ENCODE measurements at regions not wholly inside any gene's neighbourhood (a gene's known extent, or its start where the extent isn't known, plus 50 kb on each side); places are given as distances from the start of the nearest gene placed in this dataset.

GRCh38 chr1:222079566-222079965 is 337.7 kb upstream of the DUSP10 start:
- TF ChIP-seq, protein P1, sequence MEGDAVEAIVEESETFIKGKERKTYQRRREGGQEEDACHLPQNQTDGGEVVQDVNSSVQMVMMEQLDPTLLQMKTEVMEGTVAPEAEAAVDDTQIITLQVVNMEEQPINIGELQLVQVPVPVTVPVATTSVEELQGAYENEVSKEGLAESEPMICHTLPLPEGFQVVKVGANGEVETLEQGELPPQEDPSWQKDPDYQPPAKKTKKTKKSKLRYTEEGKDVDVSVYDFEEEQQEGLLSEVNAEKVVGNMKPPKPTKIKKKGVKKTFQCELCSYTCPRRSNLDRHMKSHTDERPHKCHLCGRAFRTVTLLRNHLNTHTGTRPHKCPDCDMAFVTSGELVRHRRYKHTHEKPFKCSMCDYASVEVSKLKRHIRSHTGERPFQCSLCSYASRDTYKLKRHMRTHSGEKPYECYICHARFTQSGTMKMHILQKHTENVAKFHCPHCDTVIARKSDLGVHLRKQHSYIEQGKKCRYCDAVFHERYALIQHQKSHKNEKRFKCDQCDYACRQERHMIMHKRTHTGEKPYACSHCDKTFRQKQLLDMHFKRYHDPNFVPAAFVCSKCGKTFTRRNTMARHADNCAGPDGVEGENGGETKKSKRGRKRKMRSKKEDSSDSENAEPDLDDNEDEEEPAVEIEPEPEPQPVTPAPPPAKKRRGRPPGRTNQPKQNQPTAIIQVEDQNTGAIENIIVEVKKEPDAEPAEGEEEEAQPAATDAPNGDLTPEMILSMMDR (IDR thresholded peaks at IDR 0.05; ENCODE audit: low read depth, low read length), result no peak
- DNase-seq (ENCODE audit: extremely low read depth, low read depth), result no peak

DNA sequence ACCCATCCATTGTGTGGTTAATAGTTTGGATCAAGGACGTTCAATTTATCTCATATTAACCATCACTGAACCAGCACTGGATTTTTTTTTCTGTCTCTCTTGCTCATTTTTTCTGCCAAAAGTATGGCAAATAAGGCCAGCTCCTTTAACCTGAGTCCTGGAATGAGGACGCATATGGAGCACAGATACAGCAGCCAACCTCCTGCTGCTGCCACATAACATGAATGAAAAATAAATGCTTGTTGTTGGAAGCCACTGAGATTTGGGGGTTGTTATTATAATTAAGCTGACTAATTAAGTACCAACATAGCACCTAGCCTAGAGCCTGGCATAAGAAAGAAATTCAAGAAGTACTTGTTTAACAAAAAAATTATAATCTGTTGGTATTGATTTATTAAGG is 335.3 kb upstream of the DUSP10 start:
- no peak for DNase-seq (ENCODE audit: extremely low read depth, low read depth)
- TF ChIP-seq, protein P1 (IDR thresholded peaks at IDR 0.05; ENCODE audit: low read depth, low read length), result no peak

DNA sequence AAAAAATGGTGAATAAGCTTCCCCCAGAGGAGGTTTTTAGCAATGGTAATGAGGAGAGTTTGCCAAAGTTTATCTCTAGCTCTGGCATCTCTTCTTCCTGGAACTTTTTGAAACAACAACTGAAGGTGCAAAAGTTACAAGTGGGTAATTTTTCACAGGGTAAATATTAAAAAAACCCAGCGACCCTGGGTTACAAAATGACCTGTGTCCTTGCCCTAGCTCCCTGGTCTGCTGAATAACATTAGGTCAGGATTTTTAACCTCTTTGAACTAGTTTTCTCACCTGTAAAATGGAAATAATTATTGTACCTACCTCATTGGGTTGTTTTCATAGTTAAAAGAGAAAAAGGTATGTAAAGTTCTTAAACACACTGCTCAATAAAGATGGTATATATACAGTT is 332.4 kb upstream of the DUSP10 start:
- TF ChIP-seq, protein P1 (IDR thresholded peaks at IDR 0.05; ENCODE audit: low read depth, low read length), result no peak
- DNase-seq (ENCODE audit: extremely low read depth, low read depth), result no peak

- DNase-seq (ENCODE audit: extremely low read depth, low read depth), result no peak
- TF ChIP-seq, protein P1 (IDR thresholded peaks at IDR 0.05; ENCODE audit: low read depth, low read length), result no peak; the same call in 1 of the 2 replicates
These were observed 331.6 kb upstream of the DUSP10 start for GRCh38 chr1:222073307-222073995.

DNA sequence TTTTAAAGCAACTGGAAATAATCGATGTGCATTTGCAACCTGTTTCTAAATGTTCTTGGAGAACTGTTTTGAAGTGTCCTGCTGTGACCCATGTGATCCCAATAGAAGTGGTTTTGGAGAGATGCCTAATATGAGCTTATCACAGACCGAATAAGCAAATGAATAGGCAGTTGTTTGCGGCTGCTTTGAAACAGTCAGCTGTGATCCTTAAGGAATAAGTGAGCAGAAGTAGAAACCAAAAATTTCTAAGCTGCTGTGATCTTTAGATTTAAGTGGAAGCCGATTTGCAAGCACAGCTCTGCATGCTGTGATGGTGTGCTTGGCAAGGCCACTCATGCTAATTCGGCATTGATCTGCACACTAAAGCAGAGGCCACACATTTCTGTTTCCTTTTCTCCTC is 329.5 kb upstream of the DUSP10 start:
- no peak for DNase-seq (ENCODE audit: extremely low read depth, low read depth)

DNA sequence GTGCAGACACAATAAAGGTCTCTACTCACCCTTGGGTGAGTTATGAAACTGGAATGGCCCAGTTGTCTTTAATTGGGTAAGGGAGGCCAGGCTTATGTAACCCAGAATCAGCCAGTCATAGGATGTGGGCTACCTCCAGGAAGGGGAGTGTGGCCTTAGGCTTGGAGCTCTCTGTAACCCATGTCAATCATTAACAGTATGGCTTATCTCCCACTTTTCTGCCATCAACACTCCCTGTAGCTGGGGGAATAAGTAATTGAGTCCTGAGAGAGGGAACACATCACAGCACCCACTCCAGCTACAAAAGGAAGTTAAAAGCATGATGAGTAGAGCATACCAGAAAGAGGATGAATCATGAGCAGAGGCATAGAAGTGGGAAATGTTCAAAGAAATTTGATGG is 327.0 kb upstream of the DUSP10 start:
- TF ChIP-seq, protein P1 (IDR thresholded peaks at IDR 0.05; ENCODE audit: low read depth, low read length), result no peak
- DNase-seq (ENCODE audit: extremely low read depth, low read depth), result no peak

More for the DNA sequence above, 329.5 kb upstream of the DUSP10 start:
- TF ChIP-seq, protein P1 (IDR thresholded peaks at IDR 0.05; ENCODE audit: low read depth, low read length), result no peak

DNA sequence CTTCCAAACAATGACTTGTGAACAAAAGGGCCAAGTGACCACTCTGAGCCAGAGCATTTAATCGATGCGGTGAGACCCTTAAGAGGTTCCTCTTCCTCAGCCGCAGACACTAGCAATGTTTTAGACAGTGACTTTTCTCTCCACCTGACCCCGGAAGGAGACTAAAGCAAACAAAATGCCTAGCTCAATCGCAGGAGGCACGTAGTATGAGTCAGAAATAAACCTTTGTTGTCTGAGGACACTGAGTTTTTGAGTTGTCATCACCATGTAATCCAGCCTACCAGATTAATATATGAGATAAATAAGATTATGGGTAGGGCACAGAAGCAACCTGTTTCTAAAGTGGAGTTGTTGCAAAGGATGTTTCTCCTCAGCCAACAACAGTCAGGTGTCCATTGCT is 326.2 kb upstream of the DUSP10 start:
- DNase-seq (ENCODE audit: extremely low read depth, low read depth), result no peak
- TF ChIP-seq, protein P1 (IDR thresholded peaks at IDR 0.05; ENCODE audit: low read depth, low read length), result no peak
